WTC11 (cell line): ENCODE measurements at regions not wholly inside any gene's neighbourhood (a gene's known extent, or its start where the extent isn't known, plus 50 kb on each side); places are given as distances from the start of the nearest gene placed in this dataset.
"Not testable (repeated sequence)": the region's sequence is repeated elsewhere in the genome, so short reads cannot be mapped to it uniquely, and the experiment has no call there.

Source experiments
- CTCF ChIP-seq: fragments of 200-600 bp; IDR thresholded peaks from 2 replicates; pipeline ENCODE4 v1.8.0; 2022; ENCODE audit warnings: antibody characterized with exemption
- MAX ChIP-seq: sonication (generic); formaldehyde crosslinking; IDR thresholded peaks from 2 replicates; pipeline ENCODE4 v1.8.0; 2022; ENCODE audit warnings: mild to moderate bottlenecking, missing genetic modification reagents
- MLX ChIP-seq: sonication (generic); formaldehyde crosslinking; IDR thresholded peaks from 2 replicates; pipeline ENCODE4 v1.8.1; 2023; ENCODE audit warnings: mild to moderate bottlenecking, missing genetic modification reagents, moderate library complexity
- MXD4 ChIP-seq: fragments of 250-450 bp; sonication (Bioruptor Pico); IDR thresholded peaks from 2 replicates; pipeline ENCODE4 v1.8.0; 2021; ENCODE audit warnings: mild to moderate bottlenecking, moderate library complexity, borderline replicate concordance
- NR1H2 ChIP-seq: sonication (generic); formaldehyde crosslinking; IDR thresholded peaks from 2 replicates; pipeline ENCODE4 v1.9.0; 2021; ENCODE audit warnings: mild to moderate bottlenecking, moderate library complexity, missing genetic modification reagents
- OVOL2 ChIP-seq: fragments of 250-450 bp; sonication (Bioruptor Pico); IDR thresholded peaks from 2 replicates; pipeline ENCODE4 v1.9.0; 2021; ENCODE audit warnings: mild to moderate bottlenecking, borderline replicate concordance
- TCF7 ChIP-seq: sonication (generic); formaldehyde crosslinking; IDR thresholded peaks from 2 replicates; pipeline ENCODE4 v1.8.0; 2022; ENCODE audit warnings: mild to moderate bottlenecking, low read depth, missing genetic modification reagents, moderate library complexity
- TEAD4 ChIP-seq: sonication (generic); formaldehyde crosslinking; IDR thresholded peaks from 2 replicates; pipeline ENCODE4 v1.8.0; 2022; ENCODE audit warnings: mild to moderate bottlenecking, missing genetic modification reagents
- ZBTB43 ChIP-seq: sonication (generic); formaldehyde crosslinking; IDR thresholded peaks from 2 replicates; pipeline ENCODE4 v1.8.1; 2023; ENCODE audit warnings: mild to moderate bottlenecking, missing genetic modification reagents
- ZNF425 ChIP-seq: fragments of 250-450 bp; sonication (Bioruptor Pico); conservative IDR thresholded peaks from 2 replicates; pipeline ENCODE4 v1.9.0; 2021; ENCODE audit warnings: mild to moderate bottlenecking

GRCh38 chr4:119408561-119409224 lies 86.8 kb upstream of the FABP2 start:
- not testable (repeated sequence) for TF ChIP-seq MAX; TEAD4; TCF7 (CRISPR knock-in tag); CTCF; MLX (CRISPR knock-in tag); NR1H2 (CRISPR knock-in tag); ZNF425; ZBTB43 (CRISPR knock-in tag); MXD4 (CRISPR knock-in tag); OVOL2 (CRISPR knock-in tag)
